Thymus (tissue), 11 donors: ENCODE measurements at regions not wholly inside any gene's neighbourhood (a gene's known extent, or its start where the extent isn't known, plus 50 kb on each side); places are given as distances from the start of the nearest gene placed in this dataset.

ENCODE experiments used
- DNase-seq, 9 donors: peaks; one replicate each; pipeline ENCODE4 v3.0.0-alpha.2; 2013; ENCODE audit warnings: low spot score in 9 of 9, low read depth in 6 of 9, missing footprints in 1 of 9
- H3K27ac ChIP-seq, 2 donors: one replicate each; pipeline ENCODE4 v1.5.1; 2013; ENCODE audit warnings: control low read depth in 1 of 2, low read depth in 1 of 2, low read length in 1 of 2, mild to moderate bottlenecking in 1 of 2, moderate library complexity in 1 of 2
- H3K27me3 ChIP-seq, 2 donors: one replicate each; pipeline ENCODE4 v1.5.1; 2013; ENCODE audit warnings: low read length in 1 of 2; ENCODE audit not compliant: control insufficient read depth in 2 of 2, insufficient read depth in 1 of 2
- H3K36me3 ChIP-seq, 2 donors: one replicate each; pipeline ENCODE4 v1.5.1; 2013; ENCODE audit warnings: low read length in 1 of 2, mild to moderate bottlenecking in 1 of 2, moderate library complexity in 1 of 2; ENCODE audit not compliant: control insufficient read depth in 2 of 2, insufficient read depth in 2 of 2
- H3K4me1 ChIP-seq, 2 donors: one replicate each; pipeline ENCODE4 v1.5.1; 2013; ENCODE audit warnings: low read length in 2 of 2; ENCODE audit not compliant: control insufficient read depth in 2 of 2, insufficient read depth in 2 of 2
- H3K4me3 ChIP-seq, 2 donors: one replicate each; pipeline ENCODE4 v1.5.1; 2013; ENCODE audit warnings: low read length in 2 of 2, control low read depth in 1 of 2, mild to moderate bottlenecking in 1 of 2
- H3K9me3 ChIP-seq, 2 donors: one replicate each; pipeline ENCODE4 v1.5.1; 2013; ENCODE audit warnings: low read length in 1 of 2, mild to moderate bottlenecking in 1 of 2; ENCODE audit not compliant: control insufficient read depth in 2 of 2, insufficient read depth in 1 of 2
- WGBS: extraction: QIAGEN DNeasy Blood & Tissue Kit; methylation state at CpG from one replicate; pipeline ENCODE4 v1.1.7; 2013; 5-methylcytosine and 5-hydroxymethylcytosine counted together
- donor health status: healthy.

- Histone ChIP-seq H3K4me1 (no peaks in the 10 kb centered on the region), H3K27ac (no peak overlapping the region), H3K4me3 (no peak overlapping the region), H3K36me3 (no peaks in the 10 kb centered on the region), H3K9me3 (no peaks in the 10 kb centered on the region), H3K27me3 (no peaks in the 10 kb centered on the region)
- 94% methylated on average over 9 of the region's 9 CpGs for WGBS
- DNase-seq, result no peak
These were observed 275.9 kb downstream of the CDCA7 start for GRCh38 chr2:173630425-173631126.

GRCh38 chr2:173631127-173631460 lies 276.4 kb downstream of the CDCA7 start:
- H3K27me3 ChIP-seq, result no peaks in the 10 kb centered on the region
- no peak overlapping the region for H3K27ac ChIP-seq
- WGBS, result 76% methylated on average over 4 of the region's 4 CpGs
- no peaks in the 10 kb centered on the region for H3K36me3 ChIP-seq
- no peaks in the 10 kb centered on the region for H3K9me3 ChIP-seq
- no peaks in the 10 kb centered on the region for H3K4me1 ChIP-seq
- no peak for DNase-seq
- no peak overlapping the region for H3K4me3 ChIP-seq

- H3K27me3 ChIP-seq, result no peaks in the 10 kb centered on the region
- 98% methylated on average over 3 of the region's 3 CpGs for WGBS
- no peak overlapping the region for H3K27ac ChIP-seq
- H3K36me3 ChIP-seq, result no peaks in the 10 kb centered on the region
- H3K9me3 ChIP-seq, result no peaks in the 10 kb centered on the region
- no peak for DNase-seq
- H3K4me3 ChIP-seq, result no peak overlapping the region
- no peaks in the 10 kb centered on the region for H3K4me1 ChIP-seq
These were observed 289.5 kb downstream of the CDCA7 start for GRCh38 chr2:173644146-173644545.

- H3K4me1 ChIP-seq, result no peaks in the 10 kb centered on the region
- 89% methylated on average over 8 of the region's 8 CpGs for WGBS
- no peak for DNase-seq
These were observed 293.1 kb downstream of the CDCA7 start for GRCh38 chr2:173647681-173648311.

GRCh38 chr2:173648816-173649215 lies 294.1 kb downstream of the CDCA7 start:
- 96% methylated on average over 2 of the region's 2 CpGs for WGBS
- Histone ChIP-seq H3K4me3 (no peak overlapping the region), H3K4me1 (no peaks in the 10 kb centered on the region), H3K27ac (no peak overlapping the region), H3K9me3 (no peaks in the 10 kb centered on the region), H3K36me3 (no peaks in the 10 kb centered on the region), H3K27me3 (peaks cover 0 to 3% of the 10 kb centered on the region in 2 donors)
- DNase-seq, result no peak

More at GRCh38 chr2:173647681-173648311, 293.1 kb downstream of the CDCA7 start:
- Histone ChIP-seq H3K27ac (no peak overlapping the region), H3K36me3 (no peaks in the 10 kb centered on the region), H3K4me3 (no peak overlapping the region), H3K27me3 (peaks cover 0 to 3% of the 10 kb centered on the region in 2 donors), H3K9me3 (no peaks in the 10 kb centered on the region)

GRCh38 chr2:173649527-173650219 lies 295.0 kb downstream of the CDCA7 start:
- 94% methylated on average over 9 of the region's 9 CpGs for WGBS
- no peaks in the 10 kb centered on the region for H3K36me3 ChIP-seq
- no peak for DNase-seq
- no peaks in the 10 kb centered on the region for H3K4me1 ChIP-seq
- no peak overlapping the region for H3K4me3 ChIP-seq
- no peak overlapping the region for H3K27ac ChIP-seq
- H3K27me3 ChIP-seq, result peaks cover 0 to 9% of the 10 kb centered on the region in 2 donors
- no peaks in the 10 kb centered on the region for H3K9me3 ChIP-seq

- H3K36me3 ChIP-seq, result no peaks in the 10 kb centered on the region
These were observed 297.2 kb downstream of the CDCA7 start for GRCh38 chr2:173651891-173652290.

GRCh38 chr2:173652311-173652710 lies 297.6 kb downstream of the CDCA7 start:
- Histone ChIP-seq H3K27ac (no peak overlapping the region), H3K27me3 (peaks cover 0 to 9% of the 10 kb centered on the region in 2 donors), H3K9me3 (no peaks in the 10 kb centered on the region), H3K36me3 (no peaks in the 10 kb centered on the region), H3K4me1 (no peaks in the 10 kb centered on the region), H3K4me3 (no peak overlapping the region)
- 97% methylated on average over 1 of the region's 1 CpG for WGBS
- no peak for DNase-seq

More at GRCh38 chr2:173651891-173652290, 297.2 kb downstream of the CDCA7 start:
- peaks cover 0 to 9% of the 10 kb centered on the region in 2 donors for H3K27me3 ChIP-seq
- no peak for DNase-seq
- WGBS, result 96% methylated on average over 2 of the region's 2 CpGs
- H3K4me3 ChIP-seq, result no peak overlapping the region
- no peak overlapping the region for H3K27ac ChIP-seq
- H3K9me3 ChIP-seq, result no peaks in the 10 kb centered on the region
- H3K4me1 ChIP-seq, result no peaks in the 10 kb centered on the region

- DNase-seq, result no peak
- Histone ChIP-seq H3K9me3 (no peaks in the 10 kb centered on the region), H3K36me3 (no peaks in the 10 kb centered on the region), H3K27me3 (peaks cover 0 to 9% of the 10 kb centered on the region in 2 donors), H3K4me3 (no peak overlapping the region), H3K27ac (no peak overlapping the region), H3K4me1 (no peaks in the 10 kb centered on the region)
- 92% methylated on average over 10 of the region's 10 CpGs for WGBS
These were observed 298.2 kb downstream of the CDCA7 start for GRCh38 chr2:173652767-173653431.
